ENCODE measurements at regions not wholly inside any gene's neighbourhood (a gene's known extent, or its start where the extent isn't known, plus 50 kb on each side); places are given as distances from the start of the nearest gene placed in this dataset.

DNA sequence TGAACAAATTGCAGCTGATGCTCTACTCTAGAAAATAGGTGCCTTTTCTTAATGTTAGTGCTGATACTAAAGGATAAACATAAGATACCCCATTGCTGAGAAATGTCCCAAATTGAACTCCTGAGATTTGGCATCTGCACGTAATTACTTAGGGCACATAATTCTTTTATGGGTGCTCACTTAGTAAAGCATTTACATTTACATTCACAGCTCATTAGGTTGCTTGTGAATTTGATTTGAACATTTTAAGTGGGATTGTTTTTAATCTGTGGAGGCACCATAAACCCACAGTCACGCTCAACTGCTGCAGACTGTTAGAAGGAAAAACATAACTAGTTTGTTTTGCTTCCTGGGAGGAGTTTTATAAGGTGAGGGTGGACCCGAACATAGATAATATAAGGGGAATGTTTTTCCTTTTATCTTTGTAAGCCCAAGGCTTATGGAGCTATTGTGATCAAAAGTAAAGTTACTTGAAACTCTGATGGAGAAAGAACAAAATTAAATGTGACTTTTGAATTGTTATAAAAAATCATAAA is 560.8 kb downstream of the REEP3 start:
- Histone ChIP-seq H3K36me3 (ENCODE audit: low read length) (no peaks in the 10 kb centered on the region), H3F3A (ENCODE audit: insufficient read depth) (no peaks in the 10 kb centered on the region)
- TF ChIP-seq EZH2phosphoT487 (conservative IDR thresholded peaks at IDR 0.05; ENCODE audit: low read length) (no peak), CTCF (IDR thresholded peaks at IDR 0.05; ENCODE audit: insufficient read depth, low read length, poor library complexity, severe bottlenecking) (no peak)

DNA sequence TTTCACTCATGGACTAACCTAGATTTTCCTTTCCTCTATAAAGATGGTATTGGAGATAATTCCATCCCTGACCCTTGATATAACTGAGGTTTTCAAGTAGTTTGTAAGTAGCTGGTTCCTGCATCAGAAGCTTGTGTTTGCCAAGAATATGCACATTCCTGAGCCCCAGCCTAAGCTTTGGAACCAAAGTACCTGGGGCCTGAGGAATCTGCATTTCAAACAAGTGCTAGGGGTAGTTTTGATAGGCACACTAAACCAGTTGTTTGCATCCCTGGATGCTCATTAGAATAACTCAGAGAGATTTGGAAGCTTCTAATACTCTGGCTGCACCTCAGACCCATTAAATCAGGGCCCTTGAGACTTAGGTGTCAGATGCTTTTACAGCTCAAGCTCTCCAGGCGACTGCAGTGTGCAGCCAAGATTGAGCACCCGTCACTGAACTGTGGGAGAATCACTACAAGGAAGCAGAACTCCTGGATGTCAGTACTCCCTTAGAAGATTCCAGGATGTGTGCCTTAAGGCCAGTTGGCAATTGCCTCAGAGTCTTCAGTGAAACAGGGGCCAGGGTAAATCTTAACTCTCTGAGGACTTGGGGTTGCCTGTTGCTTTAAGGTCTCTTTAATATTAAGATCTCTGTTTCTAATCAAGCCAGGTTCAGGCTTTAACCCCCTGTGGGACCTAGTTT is 565.0 kb downstream of the REEP3 start:
- H3F3A ChIP-seq (ENCODE audit: insufficient read depth): no peaks in the 10 kb centered on the region
- H3K9me2 ChIP-seq (replicated peaks; ENCODE audit: insufficient read depth, low read length): no peaks in the 10 kb centered on the region
- no peak overlapping the region for H3K27ac ChIP-seq (ENCODE audit: low read depth, low read length)
- H2AFZ ChIP-seq (ENCODE audit: low read depth, low read length, severe bottlenecking): no peak overlapping the region
- H3K36me3 ChIP-seq (ENCODE audit: low read length): no peaks in the 10 kb centered on the region
- no peaks in the 10 kb centered on the region for H3K79me2 ChIP-seq (ENCODE audit: insufficient read depth, low read length)
- H4K20me1 ChIP-seq (ENCODE audit: low read depth, low read length): no peaks in the 10 kb centered on the region
- no peak for TF ChIP-seq EZH2phosphoT487 (conservative IDR thresholded peaks at IDR 0.05; ENCODE audit: low read length)
- no peak for TF ChIP-seq CTCF (IDR thresholded peaks at IDR 0.05; ENCODE audit: insufficient read depth, low read length, poor library complexity, severe bottlenecking)
- no peaks in the 10 kb centered on the region for H3K27me3 ChIP-seq (ENCODE audit: low read length)
- H3K4me3 ChIP-seq (ENCODE audit: insufficient read depth, low read length, poor library complexity, severe bottlenecking): no peak overlapping the region
- no peak overlapping the region for H3K4me2 ChIP-seq (ENCODE audit: low read depth, low read length, poor library complexity, severe bottlenecking)
- no peaks in the 10 kb centered on the region for H3K9me3 ChIP-seq (ENCODE audit: insufficient read depth, low read length)
- no peak overlapping the region for H3K9ac ChIP-seq (ENCODE audit: low read length)

More for the DNA sequence above, 560.8 kb downstream of the REEP3 start:
- no peak overlapping the region for H3K4me2 ChIP-seq (ENCODE audit: low read depth, low read length, poor library complexity, severe bottlenecking)
- H3K9ac ChIP-seq (ENCODE audit: low read length): no peak overlapping the region
- no peak overlapping the region for H2AFZ ChIP-seq (ENCODE audit: low read depth, low read length, severe bottlenecking)
- H4K20me1 ChIP-seq (ENCODE audit: low read depth, low read length): no peaks in the 10 kb centered on the region
- H3K79me2 ChIP-seq (ENCODE audit: insufficient read depth, low read length): no peaks in the 10 kb centered on the region
- no peaks in the 10 kb centered on the region for H3K27me3 ChIP-seq (ENCODE audit: low read length)
- no peaks in the 10 kb centered on the region for H3K9me2 ChIP-seq (replicated peaks; ENCODE audit: insufficient read depth, low read length)
- no peaks in the 10 kb centered on the region for H3K9me3 ChIP-seq (ENCODE audit: insufficient read depth, low read length)
- H3K27ac ChIP-seq (ENCODE audit: low read depth, low read length): no peak overlapping the region
- no peak overlapping the region for H3K4me3 ChIP-seq (ENCODE audit: insufficient read depth, low read length, poor library complexity, severe bottlenecking)

GRCh38 chr10:64089648-64090047 is 568.4 kb downstream of the REEP3 start:
- no peaks in the 10 kb centered on the region for H3K27me3 ChIP-seq (ENCODE audit: low read length)
- H3K79me2 ChIP-seq (ENCODE audit: insufficient read depth, low read length): no peaks in the 10 kb centered on the region
- H2AFZ ChIP-seq (ENCODE audit: low read depth, low read length, severe bottlenecking): no peak overlapping the region
- TF ChIP-seq CTCF (IDR thresholded peaks at IDR 0.05; ENCODE audit: insufficient read depth, low read length, poor library complexity, severe bottlenecking) (no peak), EZH2phosphoT487 (conservative IDR thresholded peaks at IDR 0.05; ENCODE audit: low read length) (no peak)
- no peak overlapping the region for H3K4me3 ChIP-seq (ENCODE audit: insufficient read depth, low read length, poor library complexity, severe bottlenecking)
- H3K9me2 ChIP-seq (replicated peaks; ENCODE audit: insufficient read depth, low read length): no peaks in the 10 kb centered on the region
- no peaks in the 10 kb centered on the region for H3K9me3 ChIP-seq (ENCODE audit: insufficient read depth, low read length)
- no peaks in the 10 kb centered on the region for H3K36me3 ChIP-seq (ENCODE audit: low read length)
- H3K4me2 ChIP-seq (ENCODE audit: low read depth, low read length, poor library complexity, severe bottlenecking): no peak overlapping the region
- no peaks in the 10 kb centered on the region for H3F3A ChIP-seq (ENCODE audit: insufficient read depth)
- H4K20me1 ChIP-seq (ENCODE audit: low read depth, low read length): no peaks in the 10 kb centered on the region
- no peak overlapping the region for H3K27ac ChIP-seq (ENCODE audit: low read depth, low read length)
- no peak overlapping the region for H3K9ac ChIP-seq (ENCODE audit: low read length)
